ENCODE measurements at regions not wholly inside any gene's neighbourhood (a gene's known extent, or its start where the extent isn't known, plus 50 kb on each side); places are given as distances from the start of the nearest gene placed in this dataset.

GRCh38 chr11:38971141-38971540, 2373.1 kb upstream of the RAG2 start:
- Histone ChIP-seq H3K36me3 (no peaks in the 10 kb centered on the region), H3K27ac (no peak overlapping the region), H3K4me3 (ENCODE audit: low read depth, low read length) (no peak overlapping the region), H3K27me3 (ENCODE audit: insufficient read depth, low read depth, severe bottlenecking) (no peaks in the 10 kb centered on the region), H3K9me3 (ENCODE audit: severe bottlenecking) (no peaks in the 10 kb centered on the region)
- TF ChIP-seq CTCF (IDR thresholded peaks at IDR 0.05; ENCODE audit: low read depth, low read length) = no peak
- DNase-seq = no peak

- H3K36me3 ChIP-seq = no peaks in the 10 kb centered on the region
- no peaks in the 10 kb centered on the region for H3K27me3 ChIP-seq (ENCODE audit: insufficient read depth, low read depth, severe bottlenecking)
- no peak overlapping the region for H3K27ac ChIP-seq
- DNase-seq = no peak
- no peaks in the 10 kb centered on the region for H3K9me3 ChIP-seq (ENCODE audit: severe bottlenecking)
- no peak for TF ChIP-seq CTCF (IDR thresholded peaks at IDR 0.05; ENCODE audit: low read depth, low read length)
- H3K4me3 ChIP-seq (ENCODE audit: low read depth, low read length) = no peak overlapping the region
Measured at GRCh38 chr11:38968951-38969350, 2370.9 kb upstream of the RAG2 start.

- TF ChIP-seq CTCF (IDR thresholded peaks at IDR 0.05; ENCODE audit: low read depth, low read length) = no peak
Measured at GRCh38 chr11:38952698-38953097, 2354.7 kb upstream of the RAG2 start.

GRCh38 chr11:38950867-38951266, 2352.8 kb upstream of the RAG2 start:
- Histone ChIP-seq H3K27me3 (ENCODE audit: insufficient read depth, low read depth, severe bottlenecking) (no peaks in the 10 kb centered on the region), H3K36me3 (no peaks in the 10 kb centered on the region), H3K27ac (no peak overlapping the region), H3K4me3 (ENCODE audit: low read depth, low read length) (no peak overlapping the region), H3K9me3 (ENCODE audit: severe bottlenecking) (no peaks in the 10 kb centered on the region)
- no peak for DNase-seq
- TF ChIP-seq CTCF (IDR thresholded peaks at IDR 0.05; ENCODE audit: low read depth, low read length) = no peak

More at GRCh38 chr11:38952698-38953097, 2354.7 kb upstream of the RAG2 start:
- Histone ChIP-seq H3K27me3 (ENCODE audit: insufficient read depth, low read depth, severe bottlenecking) (no peaks in the 10 kb centered on the region), H3K9me3 (ENCODE audit: severe bottlenecking) (no peaks in the 10 kb centered on the region), H3K36me3 (no peaks in the 10 kb centered on the region), H3K27ac (no peak overlapping the region), H3K4me3 (ENCODE audit: low read depth, low read length) (no peak overlapping the region)
- DNase-seq = no peak

- H3K9me3 ChIP-seq (ENCODE audit: severe bottlenecking) = no peaks in the 10 kb centered on the region
- H3K27me3 ChIP-seq (ENCODE audit: insufficient read depth, low read depth, severe bottlenecking) = no peaks in the 10 kb centered on the region
- TF ChIP-seq CTCF (IDR thresholded peaks at IDR 0.05; ENCODE audit: low read depth, low read length) = no peak
- H3K36me3 ChIP-seq = no peaks in the 10 kb centered on the region
- no peak overlapping the region for H3K4me3 ChIP-seq (ENCODE audit: low read depth, low read length)
- no peak overlapping the region for H3K27ac ChIP-seq
- no peak for DNase-seq
Measured at GRCh38 chr11:38948392-38948791, 2350.4 kb upstream of the RAG2 start.

GRCh38 chr11:38937709-38938108, 2339.7 kb upstream of the RAG2 start:
- Histone ChIP-seq H3K9me3 (ENCODE audit: severe bottlenecking) (no peaks in the 10 kb centered on the region), H3K27ac (no peak overlapping the region), H3K4me3 (ENCODE audit: low read depth, low read length) (no peak overlapping the region), H3K27me3 (ENCODE audit: insufficient read depth, low read depth, severe bottlenecking) (no peaks in the 10 kb centered on the region), H3K36me3 (no peaks in the 10 kb centered on the region)
- TF ChIP-seq CTCF (IDR thresholded peaks at IDR 0.05; ENCODE audit: low read depth, low read length) = no peak
- DNase-seq = no peak
